GM23338 (cell line): ENCODE measurements at regions not wholly inside any gene's neighbourhood (a gene's known extent, or its start where the extent isn't known, plus 50 kb on each side); places are given as distances from the start of the nearest gene placed in this dataset.

Experiments
- ATAC-seq: fragments of 200-7000 bp; cut with Tn5 transposase; 3 replicates; pipeline ENCODE4 v1.9.1; 2020
- DNase-seq: peaks from one replicate; pipeline ENCODE4 v3.0.0-alpha.2; 2015; ENCODE audit warnings: low spot score
- H2AFZ ChIP-seq: fragments of 200-600 bp; sonication (generic); 2 replicates; pipeline ENCODE4 v1.8.0; 2016; ENCODE audit warnings: antibody characterized with exemption, mild to moderate bottlenecking, moderate library complexity
- H3F3A ChIP-seq: fragments of 200-600 bp; sonication (generic); replicated peaks from 2 replicates; pipeline ENCODE4 v1.8.0; 2017; ENCODE audit warnings: antibody characterized with exemption, mixed run types, low read depth
- H3K27ac ChIP-seq: fragments of 200-600 bp; sonication (generic); 2 replicates; pipeline ENCODE4 v1.6.1; 2016; ENCODE audit warnings: low read depth
- H3K27me3 ChIP-seq: fragments of 200-600 bp; sonication (generic); 2 replicates; pipeline ENCODE4 v1.8.0; 2016; ENCODE audit warnings: mild to moderate bottlenecking, mixed run types, moderate library complexity; ENCODE audit not compliant: insufficient read depth
- H3K36me3 ChIP-seq: fragments of 200-600 bp; sonication (generic); 2 replicates; pipeline ENCODE4 v1.8.0; 2016; ENCODE audit warnings: mild to moderate bottlenecking; ENCODE audit not compliant: insufficient read depth
- H3K4me1 ChIP-seq: fragments of 200-600 bp; sonication (generic); 2 replicates; pipeline ENCODE4 v1.8.0; 2016; ENCODE audit warnings: mild to moderate bottlenecking, moderate library complexity; ENCODE audit not compliant: insufficient read depth
- H3K4me2 ChIP-seq: fragments of 200-600 bp; sonication (generic); 2 replicates; pipeline ENCODE4 v1.7.1; 2017; ENCODE audit warnings: mixed run types
- H3K4me3 ChIP-seq: fragments of 200-600 bp; sonication (generic); 2 replicates; pipeline ENCODE4 v1.6.1; 2016; ENCODE audit warnings: mixed run types
- H3K79me2 ChIP-seq: fragments of 200-600 bp; sonication (generic); replicated peaks from 2 replicates; pipeline ENCODE4 v1.8.0; 2017; ENCODE audit warnings: mild to moderate bottlenecking; ENCODE audit not compliant: insufficient read depth
- H3K9me2 ChIP-seq: fragments of 200-600 bp; sonication (generic); 2 replicates; pipeline ENCODE4 v1.8.0; 2017; ENCODE audit not compliant: insufficient read depth
- H4K20me1 ChIP-seq: fragments of 200-600 bp; sonication (generic); replicated peaks from 2 replicates; pipeline ENCODE4 v1.8.0; 2017; ENCODE audit warnings: mild to moderate bottlenecking; ENCODE audit not compliant: insufficient read depth
- H3K27ac Mint-ChIP-seq: 2 replicates; pipeline ENCODE4 v1.8.0; 2020; ENCODE audit warnings: inconsistent platforms, mild to moderate bottlenecking, moderate library complexity, mixed read lengths
- H3K27me3 Mint-ChIP-seq: 3 replicates; pipeline ENCODE4 v1.8.0; 2022; ENCODE audit warnings: low read depth, mild to moderate bottlenecking, moderate library complexity, mixed read lengths, inconsistent platforms; ENCODE audit not compliant: insufficient read depth, poor library complexity
- H3K36me3 Mint-ChIP-seq: 3 replicates; pipeline ENCODE4 v1.8.0; 2021; ENCODE audit warnings: low read depth, mild to moderate bottlenecking, inconsistent platforms, moderate library complexity, mixed read lengths
- H3K4me1 Mint-ChIP-seq: 3 replicates; pipeline ENCODE4 v1.8.0; 2020; ENCODE audit warnings: mild to moderate bottlenecking, inconsistent platforms, mixed read lengths
- H3K4me3 Mint-ChIP-seq: 3 replicates; pipeline ENCODE4 v1.8.0; 2021; ENCODE audit warnings: moderate library complexity, mild to moderate bottlenecking, inconsistent platforms, mixed read lengths
- H3K9me3 Mint-ChIP-seq: 3 replicates; pipeline ENCODE4 v1.8.0; 2020; ENCODE audit warnings: moderate library complexity, mild to moderate bottlenecking, inconsistent platforms, mixed read lengths
- CREB1 ChIP-seq: fragments of 250-450 bp; sonication (Bioruptor Pico); IDR thresholded peaks from 2 replicates; pipeline ENCODE4 v1.5.0; 2020; ENCODE audit warnings: low read depth, mild to moderate bottlenecking, moderate library complexity
- EZH2 ChIP-seq: fragments of 200-600 bp; sonication (generic); IDR thresholded peaks from one replicate; pipeline ENCODE4 v1.8.0; 2017; ENCODE audit warnings: antibody characterized with exemption, mild to moderate bottlenecking, low read depth; ENCODE audit not compliant: unreplicated experiment
- EZH2phosphoT487 ChIP-seq: fragments of 200-600 bp; sonication (generic); IDR thresholded peaks from one replicate; pipeline ENCODE4 v1.8.1; 2018; ENCODE audit warnings: antibody characterized with exemption; ENCODE audit not compliant: unreplicated experiment
- JUNB ChIP-seq: IDR thresholded peaks from one replicate; pipeline ENCODE4 v1.6.1; 2016; ENCODE audit warnings: antibody characterized with exemption; ENCODE audit not compliant: unreplicated experiment
- NANOG ChIP-seq: IDR thresholded peaks from 2 replicates; pipeline ENCODE4 v1.6.1; 2016; ENCODE audit warnings: antibody characterized with exemption, borderline replicate concordance
- STAT1 ChIP-seq: IDR thresholded peaks from one replicate; pipeline ENCODE4 v1.6.1; 2016; ENCODE audit warnings: antibody characterized with exemption; ENCODE audit not compliant: unreplicated experiment
- ZNF114 ChIP-seq: fragments of 250-450 bp; sonication (Bioruptor Pico); IDR thresholded peaks from 2 replicates; pipeline ENCODE4 v1.5.0; 2020; ENCODE audit warnings: mild to moderate bottlenecking, moderate library complexity
- ZNF331 ChIP-seq: fragments of 250-450 bp; sonication (Bioruptor Pico); IDR thresholded peaks from 2 replicates; pipeline ENCODE4 v1.5.0; 2020; ENCODE audit warnings: low read depth, mild to moderate bottlenecking, moderate library complexity
- TF ChIP-seq, protein P1 (sequence below), 2 experiments: fragments of 200-600 bp in 1 of 2; sonication (generic) in 1 of 2; conservative IDR thresholded peaks; 2 replicates each; pipeline versions ENCODE4 v1.5.1 to v1.6.1; 2016 to 2017; ENCODE audit warnings: antibody characterized with exemption in 2 of 2, low read depth in 2 of 2, mild to moderate bottlenecking in 2 of 2, moderate library complexity in 1 of 2
- TF ChIP-seq, protein P2 (sequence below): fragments of 250-450 bp; sonication (Bioruptor Pico); IDR thresholded peaks from 2 replicates; pipeline ENCODE4 v1.5.0; 2020; ENCODE audit warnings: mild to moderate bottlenecking, moderate library complexity
- TF ChIP-seq, protein P3 (sequence below): IDR thresholded peaks from 2 replicates; pipeline ENCODE4 v1.6.1; 2016; ENCODE audit warnings: antibody characterized with exemption

- TF ChIP-seq, protein P1, sequence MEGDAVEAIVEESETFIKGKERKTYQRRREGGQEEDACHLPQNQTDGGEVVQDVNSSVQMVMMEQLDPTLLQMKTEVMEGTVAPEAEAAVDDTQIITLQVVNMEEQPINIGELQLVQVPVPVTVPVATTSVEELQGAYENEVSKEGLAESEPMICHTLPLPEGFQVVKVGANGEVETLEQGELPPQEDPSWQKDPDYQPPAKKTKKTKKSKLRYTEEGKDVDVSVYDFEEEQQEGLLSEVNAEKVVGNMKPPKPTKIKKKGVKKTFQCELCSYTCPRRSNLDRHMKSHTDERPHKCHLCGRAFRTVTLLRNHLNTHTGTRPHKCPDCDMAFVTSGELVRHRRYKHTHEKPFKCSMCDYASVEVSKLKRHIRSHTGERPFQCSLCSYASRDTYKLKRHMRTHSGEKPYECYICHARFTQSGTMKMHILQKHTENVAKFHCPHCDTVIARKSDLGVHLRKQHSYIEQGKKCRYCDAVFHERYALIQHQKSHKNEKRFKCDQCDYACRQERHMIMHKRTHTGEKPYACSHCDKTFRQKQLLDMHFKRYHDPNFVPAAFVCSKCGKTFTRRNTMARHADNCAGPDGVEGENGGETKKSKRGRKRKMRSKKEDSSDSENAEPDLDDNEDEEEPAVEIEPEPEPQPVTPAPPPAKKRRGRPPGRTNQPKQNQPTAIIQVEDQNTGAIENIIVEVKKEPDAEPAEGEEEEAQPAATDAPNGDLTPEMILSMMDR (conservative IDR thresholded peaks at IDR 0.05; ENCODE audit: low read depth in 2 of 2) = no peak
Observed at GRCh38 chr7:153935095-153935494, 117.1 kb upstream of the DPP6 start (continued).

GRCh38 chr7:153938451-153938850, 113.7 kb upstream of the DPP6 start:
- Histone ChIP-seq H3K4me2 (no peak overlapping the region), H3K9me2 (no peaks in the 10 kb centered on the region), H3K79me2 (no peaks in the 10 kb centered on the region), H3F3A (no peaks in the 10 kb centered on the region), H3K27me3 (no peaks in the 10 kb centered on the region), H4K20me1 (no peaks in the 10 kb centered on the region), H3K4me3 (no peak overlapping the region), H3K36me3 (peaks cover 10% of the 10 kb centered on the region; the same call in 1 of the 2 replicates), H3K4me1 (no peaks in the 10 kb centered on the region), H3K27ac (no peak overlapping the region), H2AFZ (no peak overlapping the region)
- H3K36me3 Mint-ChIP-seq = peaks cover 16% of the 10 kb centered on the region; the same call in 2 of the 3 replicates
- DNase-seq = no peak
- H3K27ac Mint-ChIP-seq = no peak overlapping the region
- H3K9me3 Mint-ChIP-seq = peaks cover 99% of the 10 kb centered on the region
- no peak for TF ChIP-seq STAT1
- no peak for TF ChIP-seq NANOG
- TF ChIP-seq ZNF331 (CRISPR knock-in tag) = no peak
- TF ChIP-seq CREB1 (CRISPR knock-in tag) = no peak
- no peak for TF ChIP-seq JUNB
- TF ChIP-seq, protein P2, sequence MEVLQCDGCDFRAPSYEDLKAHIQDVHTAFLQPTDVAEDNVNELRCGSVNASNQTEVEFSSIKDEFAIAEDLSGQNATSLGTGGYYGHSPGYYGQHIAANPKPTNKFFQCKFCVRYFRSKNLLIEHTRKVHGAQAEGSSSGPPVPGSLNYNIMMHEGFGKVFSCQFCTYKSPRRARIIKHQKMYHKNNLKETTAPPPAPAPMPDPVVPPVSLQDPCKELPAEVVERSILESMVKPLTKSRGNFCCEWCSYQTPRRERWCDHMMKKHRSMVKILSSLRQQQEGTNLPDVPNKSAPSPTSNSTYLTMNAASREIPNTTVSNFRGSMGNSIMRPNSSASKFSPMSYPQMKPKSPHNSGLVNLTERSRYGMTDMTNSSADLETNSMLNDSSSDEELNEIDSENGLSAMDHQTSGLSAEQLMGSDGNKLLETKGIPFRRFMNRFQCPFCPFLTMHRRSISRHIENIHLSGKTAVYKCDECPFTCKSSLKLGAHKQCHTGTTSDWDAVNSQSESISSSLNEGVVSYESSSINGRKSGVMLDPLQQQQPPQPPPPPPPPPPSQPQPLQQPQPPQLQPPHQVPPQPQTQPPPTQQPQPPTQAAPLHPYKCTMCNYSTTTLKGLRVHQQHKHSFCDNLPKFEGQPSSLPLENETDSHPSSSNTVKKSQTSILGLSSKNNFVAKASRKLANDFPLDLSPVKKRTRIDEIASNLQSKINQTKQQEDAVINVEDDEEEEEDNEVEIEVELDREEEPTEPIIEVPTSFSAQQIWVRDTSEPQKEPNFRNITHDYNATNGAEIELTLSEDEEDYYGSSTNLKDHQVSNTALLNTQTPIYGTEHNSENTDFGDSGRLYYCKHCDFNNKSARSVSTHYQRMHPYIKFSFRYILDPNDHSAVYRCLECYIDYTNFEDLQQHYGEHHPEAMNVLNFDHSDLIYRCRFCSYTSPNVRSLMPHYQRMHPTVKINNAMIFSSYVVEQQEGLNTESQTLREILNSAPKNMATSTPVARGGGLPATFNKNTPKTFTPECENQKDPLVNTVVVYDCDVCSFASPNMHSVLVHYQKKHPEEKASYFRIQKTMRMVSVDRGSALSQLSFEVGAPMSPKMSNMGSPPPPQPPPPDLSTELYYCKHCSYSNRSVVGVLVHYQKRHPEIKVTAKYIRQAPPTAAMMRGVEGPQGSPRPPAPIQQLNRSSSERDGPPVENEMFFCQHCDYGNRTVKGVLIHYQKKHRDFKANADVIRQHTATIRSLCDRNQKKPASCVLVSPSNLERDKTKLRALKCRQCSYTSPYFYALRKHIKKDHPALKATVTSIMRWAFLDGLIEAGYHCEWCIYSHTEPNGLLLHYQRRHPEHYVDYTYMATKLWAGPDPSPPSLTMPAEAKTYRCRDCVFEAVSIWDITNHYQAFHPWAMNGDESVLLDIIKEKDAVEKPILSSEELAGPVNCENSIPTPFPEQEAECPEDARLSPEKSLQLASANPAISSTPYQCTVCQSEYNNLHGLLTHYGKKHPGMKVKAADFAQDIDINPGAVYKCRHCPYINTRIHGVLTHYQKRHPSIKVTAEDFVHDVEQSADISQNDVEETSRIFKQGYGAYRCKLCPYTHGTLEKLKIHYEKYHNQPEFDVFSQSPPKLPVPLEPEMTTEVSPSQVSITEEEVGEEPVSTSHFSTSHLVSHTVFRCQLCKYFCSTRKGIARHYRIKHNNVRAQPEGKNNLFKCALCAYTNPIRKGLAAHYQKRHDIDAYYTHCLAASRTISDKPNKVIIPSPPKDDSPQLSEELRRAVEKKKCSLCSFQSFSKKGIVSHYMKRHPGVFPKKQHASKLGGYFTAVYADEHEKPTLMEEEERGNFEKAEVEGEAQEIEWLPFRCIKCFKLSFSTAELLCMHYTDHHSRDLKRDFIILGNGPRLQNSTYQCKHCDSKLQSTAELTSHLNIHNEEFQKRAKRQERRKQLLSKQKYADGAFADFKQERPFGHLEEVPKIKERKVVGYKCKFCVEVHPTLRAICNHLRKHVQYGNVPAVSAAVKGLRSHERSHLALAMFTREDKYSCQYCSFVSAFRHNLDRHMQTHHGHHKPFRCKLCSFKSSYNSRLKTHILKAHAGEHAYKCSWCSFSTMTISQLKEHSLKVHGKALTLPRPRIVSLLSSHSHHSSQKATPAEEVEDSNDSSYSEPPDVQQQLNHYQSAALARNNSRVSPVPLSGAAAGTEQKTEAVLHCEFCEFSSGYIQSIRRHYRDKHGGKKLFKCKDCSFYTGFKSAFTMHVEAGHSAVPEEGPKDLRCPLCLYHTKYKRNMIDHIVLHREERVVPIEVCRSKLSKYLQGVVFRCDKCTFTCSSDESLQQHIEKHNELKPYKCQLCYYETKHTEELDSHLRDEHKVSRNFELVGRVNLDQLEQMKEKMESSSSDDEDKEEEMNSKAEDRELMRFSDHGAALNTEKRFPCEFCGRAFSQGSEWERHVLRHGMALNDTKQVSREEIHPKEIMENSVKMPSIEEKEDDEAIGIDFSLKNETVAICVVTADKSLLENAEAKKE = no peak
- TF ChIP-seq, protein P3, sequence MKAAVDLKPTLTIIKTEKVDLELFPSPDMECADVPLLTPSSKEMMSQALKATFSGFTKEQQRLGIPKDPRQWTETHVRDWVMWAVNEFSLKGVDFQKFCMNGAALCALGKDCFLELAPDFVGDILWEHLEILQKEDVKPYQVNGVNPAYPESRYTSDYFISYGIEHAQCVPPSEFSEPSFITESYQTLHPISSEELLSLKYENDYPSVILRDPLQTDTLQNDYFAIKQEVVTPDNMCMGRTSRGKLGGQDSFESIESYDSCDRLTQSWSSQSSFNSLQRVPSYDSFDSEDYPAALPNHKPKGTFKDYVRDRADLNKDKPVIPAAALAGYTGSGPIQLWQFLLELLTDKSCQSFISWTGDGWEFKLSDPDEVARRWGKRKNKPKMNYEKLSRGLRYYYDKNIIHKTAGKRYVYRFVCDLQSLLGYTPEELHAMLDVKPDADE = no peak
- TF ChIP-seq, protein P1 (conservative IDR thresholded peaks at IDR 0.05; ENCODE audit: low read depth in 2 of 2) = no peak
- no peak for TF ChIP-seq EZH2phosphoT487
- TF ChIP-seq EZH2 = no peak
- TF ChIP-seq ZNF114 (CRISPR knock-in tag) = no peak
- ATAC-seq = no peak
- H3K4me1 Mint-ChIP-seq = peaks cover 8% of the 10 kb centered on the region
- H3K4me3 Mint-ChIP-seq = no peak overlapping the region
- peaks cover 12% of the 10 kb centered on the region for H3K27me3 Mint-ChIP-seq
